Sigmoid colon (tissue), 4 donors: ENCODE measurements at regions not wholly inside any gene's neighbourhood (a gene's known extent, or its start where the extent isn't known, plus 50 kb on each side); places are given as distances from the start of the nearest gene placed in this dataset.

Source experiments
- POLR2A ChIP-seq, 2 donors: fragments of 450-650 bp; IDR thresholded peaks; one replicate each; pipeline ENCODE4 v1.6.1; 2016; ENCODE audit warnings: antibody characterized with exemption in 2 of 2, mild to moderate bottlenecking in 2 of 2, moderate library complexity in 2 of 2
- POLR2AphosphoS5 ChIP-seq, 4 donors: sonication (generic); formaldehyde crosslinking; IDR thresholded peaks; one replicate each; pipeline ENCODE4 v1.6.1; 2017; ENCODE audit warnings: antibody characterized with exemption in 4 of 4
- TF ChIP-seq, protein P1 (sequence below), 4 experiments: fragments of 450-650 bp in 3 of 4; fragments of 200-600 bp in 1 of 4; IDR thresholded peaks; one replicate each; pipeline ENCODE4 v1.5.1; 2016 to 2019; ENCODE audit warnings: antibody characterized with exemption in 4 of 4, mild to moderate bottlenecking in 3 of 4, moderate library complexity in 2 of 4

DNA sequence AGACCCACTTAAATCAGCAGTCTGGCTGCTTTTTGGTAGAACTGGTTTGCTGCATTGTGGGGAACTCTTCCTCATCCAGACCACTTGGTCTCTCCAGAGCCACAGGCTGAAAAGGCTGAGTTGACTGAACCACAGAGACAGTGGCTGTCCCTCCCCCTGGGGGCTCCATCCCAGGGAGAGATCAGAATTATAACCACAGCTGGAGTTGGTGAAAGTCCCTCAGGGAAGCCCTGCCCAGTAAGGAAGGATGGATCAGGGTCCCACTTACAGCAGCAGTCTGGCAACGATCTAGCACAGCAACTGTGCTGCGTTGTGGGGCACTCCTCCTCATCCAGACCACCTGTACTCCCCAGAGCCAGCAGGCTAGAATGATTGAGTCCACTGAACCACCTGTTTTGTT is 212.7 kb downstream of the SOX3 start:
- TF ChIP-seq, protein P1, sequence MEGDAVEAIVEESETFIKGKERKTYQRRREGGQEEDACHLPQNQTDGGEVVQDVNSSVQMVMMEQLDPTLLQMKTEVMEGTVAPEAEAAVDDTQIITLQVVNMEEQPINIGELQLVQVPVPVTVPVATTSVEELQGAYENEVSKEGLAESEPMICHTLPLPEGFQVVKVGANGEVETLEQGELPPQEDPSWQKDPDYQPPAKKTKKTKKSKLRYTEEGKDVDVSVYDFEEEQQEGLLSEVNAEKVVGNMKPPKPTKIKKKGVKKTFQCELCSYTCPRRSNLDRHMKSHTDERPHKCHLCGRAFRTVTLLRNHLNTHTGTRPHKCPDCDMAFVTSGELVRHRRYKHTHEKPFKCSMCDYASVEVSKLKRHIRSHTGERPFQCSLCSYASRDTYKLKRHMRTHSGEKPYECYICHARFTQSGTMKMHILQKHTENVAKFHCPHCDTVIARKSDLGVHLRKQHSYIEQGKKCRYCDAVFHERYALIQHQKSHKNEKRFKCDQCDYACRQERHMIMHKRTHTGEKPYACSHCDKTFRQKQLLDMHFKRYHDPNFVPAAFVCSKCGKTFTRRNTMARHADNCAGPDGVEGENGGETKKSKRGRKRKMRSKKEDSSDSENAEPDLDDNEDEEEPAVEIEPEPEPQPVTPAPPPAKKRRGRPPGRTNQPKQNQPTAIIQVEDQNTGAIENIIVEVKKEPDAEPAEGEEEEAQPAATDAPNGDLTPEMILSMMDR (IDR thresholded peaks at IDR 0.05), result no peak
- no peak for TF ChIP-seq POLR2AphosphoS5 (IDR thresholded peaks at IDR 0.05)
- no peak for TF ChIP-seq POLR2A (IDR thresholded peaks at IDR 0.05)
